IPS DF 4.7 (cell line): ENCODE measurements at regions not wholly inside any gene's neighbourhood (a gene's known extent, or its start where the extent isn't known, plus 50 kb on each side); places are given as distances from the start of the nearest gene placed in this dataset.

ENCODE experiments used
- DNase-seq: peaks from one replicate; pipeline ENCODE4 v3.0.0-alpha.2; 2013; ENCODE audit warnings: low spot score; ENCODE audit errors: extremely low read depth

DNA sequence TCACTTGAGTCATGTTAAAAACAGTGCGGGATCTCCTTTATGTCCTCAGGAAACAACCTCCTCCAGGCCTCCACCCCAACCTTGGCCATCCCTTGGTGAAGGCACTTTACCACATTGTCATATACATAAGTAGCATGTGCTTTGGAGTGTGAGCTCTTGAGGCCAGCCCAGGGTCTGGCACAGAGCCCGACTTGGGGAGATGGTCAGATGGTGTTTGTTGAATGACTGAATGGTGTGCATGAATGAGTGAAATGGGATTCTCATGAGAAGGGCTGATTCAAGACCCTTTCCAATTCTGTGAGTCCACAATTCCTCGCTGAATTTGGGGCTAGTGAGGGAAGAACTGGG is 52.9 kb upstream of the DLK1 start:
- no peak for DNase-seq

DNA sequence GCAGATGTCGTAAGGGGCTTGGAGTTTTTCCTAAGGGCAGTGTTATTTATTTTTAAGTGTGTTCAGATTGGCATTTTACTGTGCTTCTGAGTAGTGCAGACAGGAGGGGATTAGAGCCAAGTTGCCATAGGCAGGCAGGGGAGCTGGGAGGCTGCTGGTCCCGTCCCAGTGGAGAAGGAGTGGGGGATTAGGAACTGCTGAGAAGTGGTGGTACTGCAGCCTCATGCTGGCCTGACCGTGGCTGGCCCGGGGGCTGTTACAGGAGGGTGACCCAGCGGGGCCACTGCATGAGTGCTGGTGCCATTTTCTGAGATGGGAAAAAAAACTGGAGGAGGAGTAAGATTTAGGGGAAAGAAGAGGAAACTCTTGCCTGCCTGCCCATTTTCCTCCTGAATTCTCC is 52.3 kb upstream of the DLK1 start:
- DNase-seq, result no peak

- DNase-seq, result no peak
These were observed 51.6 kb upstream of the DLK1 start for GRCh38 chr14:100674897-100675619.

- DNase-seq, result no peak
These were observed 50.7 kb upstream of the DLK1 start for GRCh38 chr14:100675699-100676684.
